ENCODE measurements at regions not wholly inside any gene's neighbourhood (a gene's known extent, or its start where the extent isn't known, plus 50 kb on each side); places are given as distances from the start of the nearest gene placed in this dataset.
A peak's percentile ranks its signal among the peaks of the same experiment; 100 is the strongest.

- Histone ChIP-seq H3K36me3 (no peaks in the 10 kb centered on the region), H3K4me3 (ENCODE audit: low read depth, low read length) (no peak overlapping the region), H3K27ac (no peak overlapping the region), H3K9me3 (ENCODE audit: severe bottlenecking) (no peaks in the 10 kb centered on the region), H3K27me3 (ENCODE audit: insufficient read depth, low read depth, severe bottlenecking) (no peaks in the 10 kb centered on the region)
- TF ChIP-seq CTCF (IDR thresholded peaks at IDR 0.05; ENCODE audit: low read depth, low read length): no peak
- no peak for DNase-seq
Observed at GRCh38 chr9:126148994-126149393, 177.6 kb upstream of the MVB12B start.

GRCh38 chr9:126149661-126150060 lies 177.0 kb upstream of the MVB12B start:
- no peaks in the 10 kb centered on the region for H3K9me3 ChIP-seq (ENCODE audit: severe bottlenecking)
- H3K36me3 ChIP-seq: no peaks in the 10 kb centered on the region
- DNase-seq: no peak
- no peak overlapping the region for H3K27ac ChIP-seq
- no peaks in the 10 kb centered on the region for H3K27me3 ChIP-seq (ENCODE audit: insufficient read depth, low read depth, severe bottlenecking)
- H3K4me3 ChIP-seq (ENCODE audit: low read depth, low read length): no peak overlapping the region
- TF ChIP-seq CTCF (IDR thresholded peaks at IDR 0.05; ENCODE audit: low read depth, low read length): peak; percentile 22; the same call in 1 of the 2 replicates

- no peaks in the 10 kb centered on the region for H3K27me3 ChIP-seq (ENCODE audit: insufficient read depth, low read depth, severe bottlenecking)
- TF ChIP-seq CTCF (IDR thresholded peaks at IDR 0.05; ENCODE audit: low read depth, low read length): no peak
- DNase-seq: peak; percentile 29
- no peak overlapping the region for H3K4me3 ChIP-seq (ENCODE audit: low read depth, low read length)
- no peaks in the 10 kb centered on the region for H3K9me3 ChIP-seq (ENCODE audit: severe bottlenecking)
- no peak overlapping the region for H3K27ac ChIP-seq
- H3K36me3 ChIP-seq: no peaks in the 10 kb centered on the region
Observed at GRCh38 chr9:126150411-126151030, 176.1 kb upstream of the MVB12B start.

- no peak overlapping the region for H3K4me3 ChIP-seq (ENCODE audit: low read depth, low read length)
- no peak for TF ChIP-seq CTCF (IDR thresholded peaks at IDR 0.05; ENCODE audit: low read depth, low read length)
- DNase-seq: no peak
- H3K27me3 ChIP-seq (ENCODE audit: insufficient read depth, low read depth, severe bottlenecking): no peaks in the 10 kb centered on the region
- H3K9me3 ChIP-seq (ENCODE audit: severe bottlenecking): no peaks in the 10 kb centered on the region
- H3K27ac ChIP-seq: no peak overlapping the region
- H3K36me3 ChIP-seq: no peaks in the 10 kb centered on the region
Observed at GRCh38 chr9:126151031-126151685, 175.5 kb upstream of the MVB12B start.

- H3K27me3 ChIP-seq (ENCODE audit: insufficient read depth, low read depth, severe bottlenecking): no peaks in the 10 kb centered on the region
- no peak for TF ChIP-seq CTCF (IDR thresholded peaks at IDR 0.05; ENCODE audit: low read depth, low read length)
- H3K9me3 ChIP-seq (ENCODE audit: severe bottlenecking): no peaks in the 10 kb centered on the region
- no peak overlapping the region for H3K4me3 ChIP-seq (ENCODE audit: low read depth, low read length)
- DNase-seq: no peak
- no peaks in the 10 kb centered on the region for H3K36me3 ChIP-seq
- H3K27ac ChIP-seq: no peak overlapping the region
Observed at GRCh38 chr9:126151686-126152134, 174.9 kb upstream of the MVB12B start.
